NCI-H128 (cell line): ENCODE measurements at regions not wholly inside any gene's neighbourhood (a gene's known extent, or its start where the extent isn't known, plus 50 kb on each side); places are given as distances from the start of the nearest gene placed in this dataset.

Experiments used
- DNase-seq: peaks from one replicate; lab custom pipeline; 2025; ENCODE audit not compliant: unreplicated experiment; lab: John Stamatoyannopoulos, UW

GRCh38 chr7:155360495-155361345, 63.0 kb downstream of the INSIG1 start:
- no peak for DNase-seq

- no peak for DNase-seq
Observed at GRCh38 chr7:155361346-155361680, 63.6 kb downstream of the INSIG1 start.

GRCh38 chr7:155361947-155362346, 64.3 kb downstream of the INSIG1 start:
- no peak for DNase-seq

- no peak for DNase-seq
Observed at GRCh38 chr7:155362380-155363145, 64.9 kb downstream of the INSIG1 start.

- DNase-seq, result no peak
Observed at GRCh38 chr7:155363146-155363539, 65.5 kb downstream of the INSIG1 start.

GRCh38 chr7:155363852-155364600, 66.3 kb downstream of the INSIG1 start:
- DNase-seq, result no peak

GRCh38 chr7:155365146-155365874, 67.6 kb downstream of the INSIG1 start:
- no peak for DNase-seq

GRCh38 chr7:155368894-155369600, 71.4 kb downstream of the INSIG1 start:
- no peak for DNase-seq

GRCh38 chr7:155369766-155370165, 72.1 kb downstream of the INSIG1 start:
- no peak for DNase-seq

GRCh38 chr7:155371331-155371883, 73.7 kb downstream of the INSIG1 start:
- no peak for DNase-seq

- DNase-seq, result no peak
Observed at GRCh38 chr7:155371884-155372781, 74.5 kb downstream of the INSIG1 start.

- DNase-seq, result no peak
Observed at GRCh38 chr7:155372782-155373358, 75.2 kb downstream of the INSIG1 start.

- DNase-seq, result no peak
Observed at GRCh38 chr7:155373359-155374273, 75.9 kb downstream of the INSIG1 start.

GRCh38 chr7:155374276-155375252, 76.9 kb downstream of the INSIG1 start:
- DNase-seq, result no peak

GRCh38 chr7:155375337-155376277, 77.9 kb downstream of the INSIG1 start:
- no peak for DNase-seq
